K562 (cell line): ENCODE measurements at regions not wholly inside any gene's neighbourhood (a gene's known extent, or its start where the extent isn't known, plus 50 kb on each side); places are given as distances from the start of the nearest gene placed in this dataset.

ENCODE experiments used
- ATAC-seq: fragments of 200-7000 bp; cut with Tn5 transposase; 3 replicates; pipeline ENCODE4 v1.9.1; 2020; ENCODE audit warnings: moderate library complexity
- BruUV-seq: library from RNA; stranded (reverse); fragments of 400-500 nt; replicated peaks from 2 replicates; lab custom pipeline; 2021; lab: Mats Ljungman, UMichigan
- CTCF ChIA-PET: fragments of 300-600 bp; formaldehyde crosslinking; extraction: SDS; loops from one replicate; lab custom pipeline; 2021; ENCODE audit warnings: low intra/inter-chr PET ratio; lab: Yijun Ruan, JAX
- POLR2A ChIA-PET: fragments of 300-600, 350-650 bp; sonication (Branson Sonifier 250); formaldehyde crosslinking; extraction: SDS; loops from one replicate; lab custom pipeline; 2021; ENCODE audit warnings: antibody characterized with exemption, inconsistent platforms; lab: Yijun Ruan, JAX
- DNase-seq, 4 experiments: peaks; one replicate each; pipeline versions ENCODE4 v3.0.0 to v3.0.0-alpha.2; 2011 to 2018; ENCODE audit warnings: low spot score in 3 of 4, mixed read lengths in 3 of 4; ENCODE audit errors: extremely low read depth in 1 of 4
- FAIRE-seq: peaks from 2 replicates; lab custom pipeline; 2011; peaks lifted over from hg19 to GRCh38; lab: Jason Lieb, UNC
- H2AFZ ChIP-seq: 2 replicates; pipeline ENCODE4 v1.6.0; 2011; ENCODE audit warnings: low read depth, low read length, control low read depth, inconsistent platforms
- H3K27ac ChIP-seq: fragments of 200-600 bp; 3 replicates; pipeline ENCODE4 v1.8.0; 2011; ENCODE audit warnings: low read depth, mild to moderate bottlenecking, control low read depth, inconsistent platforms, low read length, moderate library complexity, mixed read lengths; ENCODE audit errors: extremely low read depth
- H3K27me3 ChIP-seq, 2 experiments: fragments of 300-600 bp in 1 of 2; 2 replicates in 1 of 2; 3 replicates in 1 of 2; pipeline versions ENCODE4 v1.6.0 to v1.8.0; 2011; ENCODE audit warnings: inconsistent platforms in 2 of 2, low read length in 2 of 2, mild to moderate bottlenecking in 1 of 2, mixed read lengths in 1 of 2, moderate library complexity in 1 of 2; ENCODE audit not compliant: control insufficient read depth in 2 of 2, insufficient read depth in 2 of 2
- H3K36me3 ChIP-seq: fragments of 300-600 bp; 3 replicates; pipeline ENCODE4 v1.8.0; 2011; ENCODE audit warnings: mild to moderate bottlenecking, low read length, inconsistent platforms; ENCODE audit not compliant: control insufficient read depth, insufficient read depth
- H3K4me1 ChIP-seq, 2 experiments: fragments of 200-600 bp in 1 of 2; replicated peaks in 1 of 2; 2 replicates in 1 of 2; 3 replicates in 1 of 2; pipeline versions ENCODE4 v1.5.1 to v1.8.0; 2011; ENCODE audit warnings: inconsistent platforms in 2 of 2, low read length in 2 of 2, mild to moderate bottlenecking in 1 of 2, mixed read lengths in 1 of 2, moderate library complexity in 1 of 2; ENCODE audit not compliant: control insufficient read depth in 2 of 2, insufficient read depth in 2 of 2
- H3K4me2 ChIP-seq: 2 replicates; pipeline ENCODE4 v1.6.1; 2011; ENCODE audit warnings: low read length, control low read depth, inconsistent platforms, mixed read lengths; ENCODE audit not compliant: insufficient read depth
- H3K4me3 ChIP-seq: fragments of 200-600 bp; sonication (generic), shearing (Covaris generic); 2 replicates; pipeline ENCODE4 v1.5.1; 2016; ENCODE audit warnings: control low read depth, inconsistent platforms
- H3K79me2 ChIP-seq: fragments of 200-600 bp; 3 replicates; pipeline ENCODE4 v1.8.0; 2011; ENCODE audit warnings: low read length, inconsistent platforms; ENCODE audit not compliant: control insufficient read depth, insufficient read depth
- H3K9ac ChIP-seq, 2 experiments: 2 replicates each; pipeline versions ENCODE4 v1.6.0 to v1.6.1; 2011; ENCODE audit warnings: low read depth in 2 of 2, low read length in 2 of 2, control low read depth in 1 of 2, inconsistent platforms in 1 of 2, mild to moderate bottlenecking in 1 of 2, mixed read lengths in 1 of 2; ENCODE audit not compliant: insufficient read depth in 1 of 2
- H3K9me1 ChIP-seq: one replicate; pipeline ENCODE4 v1.6.0; 2011; ENCODE audit warnings: inconsistent platforms, mild to moderate bottlenecking, low read length, moderate library complexity; ENCODE audit not compliant: control insufficient read depth, insufficient read depth
- H3K9me3 ChIP-seq: replicated peaks from 2 replicates; pipeline ENCODE4 v1.5.1; 2011; ENCODE audit warnings: low read depth, low read length, inconsistent platforms; ENCODE audit not compliant: control insufficient read depth, insufficient read depth
- H4K20me1 ChIP-seq: replicated peaks from 2 replicates; pipeline ENCODE4 v1.6.1; 2011; ENCODE audit warnings: low read length, inconsistent platforms, mixed read lengths; ENCODE audit not compliant: control insufficient read depth, insufficient read depth
- E2F8 ChIP-seq: fragments of 450-650 bp; IDR thresholded peaks from 2 replicates; pipeline ENCODE4 v1.7.1; 2018; ENCODE audit warnings: mild to moderate bottlenecking, low read depth; ENCODE audit not compliant: partially characterized antibody
- ELF1 ChIP-seq: fragments of 200-800 bp; sonication (Bioruptor generic); IDR thresholded peaks from 2 replicates; pipeline ENCODE4 v1.6.1; 2016; ENCODE audit warnings: missing genetic modification characterization, missing compliant biosample characterization
- HEY1 ChIP-seq: fragments of 250-450 bp; sonication (Bioruptor Pico); IDR thresholded peaks from 2 replicates; pipeline ENCODE4 v1.5.0; 2020; ENCODE audit warnings: mild to moderate bottlenecking, moderate library complexity, borderline replicate concordance
- HOXB6 ChIP-seq: fragments of 250-450 bp; sonication (Bioruptor Pico); IDR thresholded peaks from 2 replicates; pipeline ENCODE4 v1.5.1; 2022; ENCODE audit warnings: mild to moderate bottlenecking, borderline replicate concordance
- MAX ChIP-seq: sonication (generic); formaldehyde crosslinking; IDR thresholded peaks from 2 replicates; pipeline ENCODE4 v1.9.0; 2022; ENCODE audit warnings: mild to moderate bottlenecking, missing genetic modification reagents
- MXI1 ChIP-seq: IDR thresholded peaks from 2 replicates; pipeline ENCODE4 v1.6.1; 2011; ENCODE audit warnings: low read depth, mild to moderate bottlenecking, improper control_type of control experiment, low read length
- SIN3B ChIP-seq: fragments of 450-650 bp; IDR thresholded peaks from 2 replicates; pipeline ENCODE4 v1.6.1; 2017; ENCODE audit warnings: low read depth, mild to moderate bottlenecking, moderate library complexity
- SMC3 ChIP-seq: conservative IDR thresholded peaks from 2 replicates; pipeline ENCODE4 v1.6.1; 2011; ENCODE audit warnings: low read depth, low read length, improper control_type of control experiment; ENCODE audit not compliant: insufficient read depth
- ZBTB17 ChIP-seq: fragments of 450-650 bp; formaldehyde crosslinking; IDR thresholded peaks from 2 replicates; pipeline ENCODE4 v1.4.0; 2020; ENCODE audit warnings: mild to moderate bottlenecking
- ZBTB5 ChIP-seq: fragments of 450-650 bp; IDR thresholded peaks from 2 replicates; pipeline ENCODE4 v1.6.1; 2017; ENCODE audit warnings: antibody characterized with exemption
- ZKSCAN1 ChIP-seq: fragments of 150-350 bp; IDR thresholded peaks from 2 replicates; pipeline ENCODE4 v1.6.1; 2016; ENCODE audit warnings: low read depth, low read length
- ZNF274 ChIP-seq: IDR thresholded peaks from 2 replicates; pipeline ENCODE4 v1.6.1; 2011; ENCODE audit warnings: low read depth, mild to moderate bottlenecking, low read length, moderate library complexity, borderline replicate concordance
- ZNF586 ChIP-seq: fragments of 450-650 bp; formaldehyde crosslinking; conservative IDR thresholded peaks from 2 replicates; pipeline ENCODE4 v1.4.0; 2020; ENCODE audit warnings: mild to moderate bottlenecking, moderate library complexity
- ZNF668 ChIP-seq: fragments of 250-450 bp; sonication (Bioruptor Pico); IDR thresholded peaks from 2 replicates; pipeline ENCODE4 v1.8.0; 2022; ENCODE audit warnings: mild to moderate bottlenecking, inconsistent platforms
- WGBS: fragments of 100-300 bp; shearing (Covaris generic); methylation state at CpG from one replicate; pipeline ENCODE4 v1.1.6; 2016; ENCODE audit warnings: low coverage, mixed read lengths; ENCODE audit not compliant: insufficient coverage; ENCODE audit errors: missing lambda C conversion rate; 5-methylcytosine and 5-hydroxymethylcytosine counted together
- in situ Hi-C: fragments of 300-500 bp; cut with MboI; formaldehyde crosslinking; loops from 4 replicates; pipeline ENCODE4 v1.15.0; 2018; ENCODE audit warnings: inconsistent platforms, mixed read lengths
- intact Hi-C: fragments of 100-400 bp; cut with micrococcal nuclease; formaldehyde crosslinking; loops from 2 replicates; pipeline ENCODE4 v1.14.2; 2022
- TF ChIP-seq, protein P1 (sequence below): fragments of 250-450 bp; sonication (Bioruptor Pico); IDR thresholded peaks from 2 replicates; pipeline ENCODE4 v1.9.0; 2021; ENCODE audit warnings: mild to moderate bottlenecking, inconsistent platforms
- TF ChIP-seq, protein P2 (sequence below): conservative IDR thresholded peaks from 2 replicates; pipeline ENCODE4 v1.6.1; 2011; ENCODE audit warnings: low read depth, mild to moderate bottlenecking, low read length; ENCODE audit not compliant: control insufficient read depth

DNA sequence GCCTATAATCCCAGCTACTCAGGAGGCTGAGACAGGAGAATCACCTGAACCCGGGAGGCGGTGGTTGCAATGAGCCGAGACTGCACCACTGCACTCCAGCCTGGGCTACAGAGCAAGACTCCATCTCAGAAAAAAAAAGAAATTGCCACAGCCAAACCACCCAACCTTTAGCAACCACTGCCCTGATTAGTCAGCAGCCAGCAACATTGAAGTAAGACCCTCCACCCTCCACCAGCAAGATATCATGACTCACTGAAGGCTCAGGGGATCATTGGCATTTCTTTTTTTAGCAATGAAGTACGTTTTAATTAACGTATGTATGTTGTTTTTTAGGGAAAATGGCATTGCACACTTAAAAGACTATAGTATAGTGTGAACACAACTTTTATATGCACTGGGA lies 349.1 kb upstream of the ACVR2A start:
- DNase-seq: no peak
- H3K36me3 ChIP-seq: no peaks in the 10 kb centered on the region
- H3K9me3 ChIP-seq: no peaks in the 10 kb centered on the region
- no peak overlapping the region for H3K9ac ChIP-seq
- FAIRE-seq: no peak
- 0% methylated on average over 5 of the region's 5 CpGs for WGBS
- H2AFZ ChIP-seq: no peak overlapping the region
- no peak overlapping the region for H3K4me2 ChIP-seq
- no peak overlapping the region for H3K27ac ChIP-seq
- CTCF ChIA-PET: no interaction called here
- no peak overlapping the region for H3K4me3 ChIP-seq
- ATAC-seq: no peak
- H3K27me3 ChIP-seq: no peaks in the 10 kb centered on the region
- POLR2A ChIA-PET: no interaction called here
- H3K9me1 ChIP-seq: no peaks in the 10 kb centered on the region
- BruUV-seq: no TSS peak
- H4K20me1 ChIP-seq: no peaks in the 10 kb centered on the region
- intact Hi-C loops (no loop called here), in situ Hi-C loops (no loop called here)
- H3K79me2 ChIP-seq: no peaks in the 10 kb centered on the region
- H3K4me1 ChIP-seq: no peaks in the 10 kb centered on the region
- TF ChIP-seq MXI1: no peak
- TF ChIP-seq, protein P1, sequence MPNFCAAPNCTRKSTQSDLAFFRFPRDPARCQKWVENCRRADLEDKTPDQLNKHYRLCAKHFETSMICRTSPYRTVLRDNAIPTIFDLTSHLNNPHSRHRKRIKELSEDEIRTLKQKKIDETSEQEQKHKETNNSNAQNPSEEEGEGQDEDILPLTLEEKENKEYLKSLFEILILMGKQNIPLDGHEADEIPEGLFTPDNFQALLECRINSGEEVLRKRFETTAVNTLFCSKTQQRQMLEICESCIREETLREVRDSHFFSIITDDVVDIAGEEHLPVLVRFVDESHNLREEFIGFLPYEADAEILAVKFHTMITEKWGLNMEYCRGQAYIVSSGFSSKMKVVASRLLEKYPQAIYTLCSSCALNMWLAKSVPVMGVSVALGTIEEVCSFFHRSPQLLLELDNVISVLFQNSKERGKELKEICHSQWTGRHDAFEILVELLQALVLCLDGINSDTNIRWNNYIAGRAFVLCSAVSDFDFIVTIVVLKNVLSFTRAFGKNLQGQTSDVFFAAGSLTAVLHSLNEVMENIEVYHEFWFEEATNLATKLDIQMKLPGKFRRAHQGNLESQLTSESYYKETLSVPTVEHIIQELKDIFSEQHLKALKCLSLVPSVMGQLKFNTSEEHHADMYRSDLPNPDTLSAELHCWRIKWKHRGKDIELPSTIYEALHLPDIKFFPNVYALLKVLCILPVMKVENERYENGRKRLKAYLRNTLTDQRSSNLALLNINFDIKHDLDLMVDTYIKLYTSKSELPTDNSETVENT (CRISPR knock-in tag): no peak
- TF ChIP-seq ZNF274: no peak
- no peak for TF ChIP-seq ZNF586 (CRISPR knock-in tag)
- TF ChIP-seq ZKSCAN1: no peak
- TF ChIP-seq SIN3B: no peak
- no peak for TF ChIP-seq SMC3
- no peak for TF ChIP-seq HEY1 (CRISPR knock-in tag)
- TF ChIP-seq ZBTB5: no peak
- TF ChIP-seq E2F8: no peak
- no peak for TF ChIP-seq HOXB6
- no peak for TF ChIP-seq ELF1
- TF ChIP-seq ZBTB17 (CRISPR knock-in tag): no peak
- no peak for TF ChIP-seq ZNF668
- TF ChIP-seq, protein P2, sequence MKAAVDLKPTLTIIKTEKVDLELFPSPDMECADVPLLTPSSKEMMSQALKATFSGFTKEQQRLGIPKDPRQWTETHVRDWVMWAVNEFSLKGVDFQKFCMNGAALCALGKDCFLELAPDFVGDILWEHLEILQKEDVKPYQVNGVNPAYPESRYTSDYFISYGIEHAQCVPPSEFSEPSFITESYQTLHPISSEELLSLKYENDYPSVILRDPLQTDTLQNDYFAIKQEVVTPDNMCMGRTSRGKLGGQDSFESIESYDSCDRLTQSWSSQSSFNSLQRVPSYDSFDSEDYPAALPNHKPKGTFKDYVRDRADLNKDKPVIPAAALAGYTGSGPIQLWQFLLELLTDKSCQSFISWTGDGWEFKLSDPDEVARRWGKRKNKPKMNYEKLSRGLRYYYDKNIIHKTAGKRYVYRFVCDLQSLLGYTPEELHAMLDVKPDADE: no peak
- no peak for TF ChIP-seq MAX
